Skeletal muscle satellite cell (primary cell): ENCODE measurements at regions not wholly inside any gene's neighbourhood (a gene's known extent, or its start where the extent isn't known, plus 50 kb on each side); places are given as distances from the start of the nearest gene placed in this dataset.
A peak's percentile ranks its signal among the peaks of the same experiment; 100 is the strongest.

Experiments used
- H3K27me3 ChIP-seq: 2 replicates; pipeline ENCODE4 v1.7.0; 2013; ENCODE audit warnings: low read length; ENCODE audit not compliant: control insufficient read depth, insufficient read depth
- H3K36me3 ChIP-seq: 2 replicates; pipeline ENCODE4 v1.7.0; 2013; ENCODE audit warnings: mild to moderate bottlenecking, control low read depth, low read length; ENCODE audit not compliant: insufficient read depth
- H3K4me1 ChIP-seq: 2 replicates; pipeline ENCODE4 v1.7.0; 2013; ENCODE audit warnings: low read length; ENCODE audit not compliant: control insufficient read depth, insufficient read depth
- H3K4me2 ChIP-seq: 2 replicates; pipeline ENCODE4 v1.7.0; 2013; ENCODE audit warnings: mild to moderate bottlenecking, low read length
- H3K4me3 ChIP-seq: 2 replicates; pipeline ENCODE4 v1.7.0; 2013; ENCODE audit warnings: low read length
- H3K9ac ChIP-seq: 2 replicates; pipeline ENCODE4 v1.7.0; 2013; ENCODE audit warnings: mild to moderate bottlenecking, low read depth, low read length, moderate library complexity
- H3K9me3 ChIP-seq: replicated peaks from 2 replicates; pipeline ENCODE4 v1.7.0; 2013; ENCODE audit warnings: mild to moderate bottlenecking, control low read depth, low read length

GRCh38 chr2:133723133-133723532 lies 154.9 kb upstream of the NCKAP5 start:
- H3K36me3 ChIP-seq = no peaks in the 10 kb centered on the region
- H3K9me3 ChIP-seq = no peaks in the 10 kb centered on the region
- no peak overlapping the region for H3K4me3 ChIP-seq
- H3K4me2 ChIP-seq = no peak overlapping the region
- no peaks in the 10 kb centered on the region for H3K4me1 ChIP-seq
- no peaks in the 10 kb centered on the region for H3K27me3 ChIP-seq
- no peak overlapping the region for H3K9ac ChIP-seq

- Histone ChIP-seq H3K9ac (no peak overlapping the region), H3K4me3 (no peak overlapping the region), H3K4me1 (no peaks in the 10 kb centered on the region)
These were observed 158.7 kb upstream of the NCKAP5 start for GRCh38 chr2:133726973-133727372.

GRCh38 chr2:133732059-133732458 lies 163.8 kb upstream of the NCKAP5 start:
- Histone ChIP-seq H3K4me2 (no peak overlapping the region), H3K9ac (no peak overlapping the region), H3K4me1 (no peaks in the 10 kb centered on the region), H3K27me3 (no peaks in the 10 kb centered on the region), H3K9me3 (no peaks in the 10 kb centered on the region), H3K36me3 (no peaks in the 10 kb centered on the region), H3K4me3 (no peak overlapping the region)

More at GRCh38 chr2:133726973-133727372, 158.7 kb upstream of the NCKAP5 start:
- Histone ChIP-seq H3K36me3 (no peaks in the 10 kb centered on the region), H3K4me2 (peak overlapping the region; percentile 56), H3K9me3 (no peaks in the 10 kb centered on the region), H3K27me3 (no peaks in the 10 kb centered on the region)

- H3K4me3 ChIP-seq = no peak overlapping the region
- no peaks in the 10 kb centered on the region for H3K4me1 ChIP-seq
- H3K27me3 ChIP-seq = no peaks in the 10 kb centered on the region
- no peak overlapping the region for H3K4me2 ChIP-seq
- no peaks in the 10 kb centered on the region for H3K9me3 ChIP-seq
- H3K9ac ChIP-seq = no peak overlapping the region
- no peaks in the 10 kb centered on the region for H3K36me3 ChIP-seq
These were observed 165.0 kb upstream of the NCKAP5 start for GRCh38 chr2:133732982-133733900.

- Histone ChIP-seq H3K4me3 (no peak overlapping the region), H3K27me3 (no peaks in the 10 kb centered on the region), H3K4me1 (no peaks in the 10 kb centered on the region), H3K36me3 (no peaks in the 10 kb centered on the region), H3K4me2 (no peak overlapping the region), H3K9me3 (no peaks in the 10 kb centered on the region), H3K9ac (no peak overlapping the region)
These were observed 165.6 kb upstream of the NCKAP5 start for GRCh38 chr2:133733901-133734255.

GRCh38 chr2:133734716-133735495 lies 166.6 kb upstream of the NCKAP5 start:
- no peak overlapping the region for H3K9ac ChIP-seq

GRCh38 chr2:133736674-133737073 lies 168.4 kb upstream of the NCKAP5 start:
- Histone ChIP-seq H3K27me3 (no peaks in the 10 kb centered on the region), H3K4me2 (no peak overlapping the region), H3K4me3 (no peak overlapping the region), H3K9me3 (no peaks in the 10 kb centered on the region), H3K36me3 (no peaks in the 10 kb centered on the region), H3K9ac (no peak overlapping the region), H3K4me1 (no peaks in the 10 kb centered on the region)

More at GRCh38 chr2:133734716-133735495, 166.6 kb upstream of the NCKAP5 start:
- Histone ChIP-seq H3K36me3 (no peaks in the 10 kb centered on the region), H3K9me3 (no peaks in the 10 kb centered on the region), H3K27me3 (no peaks in the 10 kb centered on the region), H3K4me2 (no peak overlapping the region), H3K4me3 (no peak overlapping the region), H3K4me1 (no peaks in the 10 kb centered on the region)

GRCh38 chr2:133737242-133737993 lies 169.2 kb upstream of the NCKAP5 start:
- H3K4me3 ChIP-seq = no peak overlapping the region
- H3K27me3 ChIP-seq = no peaks in the 10 kb centered on the region
- no peaks in the 10 kb centered on the region for H3K36me3 ChIP-seq
- no peaks in the 10 kb centered on the region for H3K4me1 ChIP-seq
- no peak overlapping the region for H3K9ac ChIP-seq
- H3K9me3 ChIP-seq = no peaks in the 10 kb centered on the region
- H3K4me2 ChIP-seq = no peak overlapping the region

GRCh38 chr2:133739039-133739438 lies 170.8 kb upstream of the NCKAP5 start:
- Histone ChIP-seq H3K27me3 (no peaks in the 10 kb centered on the region), H3K36me3 (no peaks in the 10 kb centered on the region), H3K4me3 (no peak overlapping the region), H3K4me1 (no peaks in the 10 kb centered on the region), H3K9me3 (no peaks in the 10 kb centered on the region), H3K9ac (no peak overlapping the region), H3K4me2 (no peak overlapping the region)

GRCh38 chr2:133740500-133740899 lies 172.2 kb upstream of the NCKAP5 start:
- Histone ChIP-seq H3K27me3 (no peaks in the 10 kb centered on the region), H3K4me3 (no peak overlapping the region), H3K4me1 (no peaks in the 10 kb centered on the region), H3K9ac (no peak overlapping the region), H3K4me2 (no peak overlapping the region), H3K9me3 (no peaks in the 10 kb centered on the region), H3K36me3 (no peaks in the 10 kb centered on the region)

GRCh38 chr2:133748007-133748700 lies 179.9 kb upstream of the NCKAP5 start:
- H3K9me3 ChIP-seq = no peaks in the 10 kb centered on the region
- no peak overlapping the region for H3K9ac ChIP-seq
- H3K4me2 ChIP-seq = no peak overlapping the region
- no peak overlapping the region for H3K4me3 ChIP-seq
- H3K4me1 ChIP-seq = no peaks in the 10 kb centered on the region
- peaks cover 7% of the 10 kb centered on the region for H3K27me3 ChIP-seq
- no peaks in the 10 kb centered on the region for H3K36me3 ChIP-seq
